HL-60 (cell line): ENCODE measurements at regions not wholly inside any gene's neighbourhood (a gene's known extent, or its start where the extent isn't known, plus 50 kb on each side); places are given as distances from the start of the nearest gene placed in this dataset.

Experiments used
- CTCF ChIP-seq: IDR thresholded peaks from one replicate; pipeline ENCODE4 v1.5.1; 2011; ENCODE audit warnings: low read length, control low read depth, inconsistent platforms; ENCODE audit not compliant: insufficient read depth
- GABPA ChIP-seq: IDR thresholded peaks from 2 replicates; pipeline ENCODE4 v1.6.1; 2012; ENCODE audit warnings: low read depth
- POLR2AphosphoS5 ChIP-seq: IDR thresholded peaks from 2 replicates; pipeline ENCODE4 v1.6.1; 2012; ENCODE audit warnings: low read depth
- SPI1 ChIP-seq: IDR thresholded peaks from 2 replicates; pipeline ENCODE4 v1.6.1; 2012; ENCODE audit warnings: low read depth, mild to moderate bottlenecking, borderline replicate concordance
- TF ChIP-seq, protein P1 (sequence below): IDR thresholded peaks from 2 replicates; pipeline ENCODE4 v1.6.1; 2012; ENCODE audit warnings: low read depth; ENCODE audit not compliant: insufficient replicate concordance

- TF ChIP-seq, protein P1, sequence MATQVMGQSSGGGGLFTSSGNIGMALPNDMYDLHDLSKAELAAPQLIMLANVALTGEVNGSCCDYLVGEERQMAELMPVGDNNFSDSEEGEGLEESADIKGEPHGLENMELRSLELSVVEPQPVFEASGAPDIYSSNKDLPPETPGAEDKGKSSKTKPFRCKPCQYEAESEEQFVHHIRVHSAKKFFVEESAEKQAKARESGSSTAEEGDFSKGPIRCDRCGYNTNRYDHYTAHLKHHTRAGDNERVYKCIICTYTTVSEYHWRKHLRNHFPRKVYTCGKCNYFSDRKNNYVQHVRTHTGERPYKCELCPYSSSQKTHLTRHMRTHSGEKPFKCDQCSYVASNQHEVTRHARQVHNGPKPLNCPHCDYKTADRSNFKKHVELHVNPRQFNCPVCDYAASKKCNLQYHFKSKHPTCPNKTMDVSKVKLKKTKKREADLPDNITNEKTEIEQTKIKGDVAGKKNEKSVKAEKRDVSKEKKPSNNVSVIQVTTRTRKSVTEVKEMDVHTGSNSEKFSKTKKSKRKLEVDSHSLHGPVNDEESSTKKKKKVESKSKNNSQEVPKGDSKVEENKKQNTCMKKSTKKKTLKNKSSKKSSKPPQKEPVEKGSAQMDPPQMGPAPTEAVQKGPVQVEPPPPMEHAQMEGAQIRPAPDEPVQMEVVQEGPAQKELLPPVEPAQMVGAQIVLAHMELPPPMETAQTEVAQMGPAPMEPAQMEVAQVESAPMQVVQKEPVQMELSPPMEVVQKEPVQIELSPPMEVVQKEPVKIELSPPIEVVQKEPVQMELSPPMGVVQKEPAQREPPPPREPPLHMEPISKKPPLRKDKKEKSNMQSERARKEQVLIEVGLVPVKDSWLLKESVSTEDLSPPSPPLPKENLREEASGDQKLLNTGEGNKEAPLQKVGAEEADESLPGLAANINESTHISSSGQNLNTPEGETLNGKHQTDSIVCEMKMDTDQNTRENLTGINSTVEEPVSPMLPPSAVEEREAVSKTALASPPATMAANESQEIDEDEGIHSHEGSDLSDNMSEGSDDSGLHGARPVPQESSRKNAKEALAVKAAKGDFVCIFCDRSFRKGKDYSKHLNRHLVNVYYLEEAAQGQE = no peak
- TF ChIP-seq CTCF = no peak
- no peak for TF ChIP-seq SPI1
- TF ChIP-seq POLR2AphosphoS5 = no peak
- TF ChIP-seq GABPA = no peak
Measured at GRCh38 chr4:153987291-153987690, 198.4 kb upstream of the SFRP2 start.
